Brain microvascular endothelial cell (primary cell): ENCODE measurements at regions not wholly inside any gene's neighbourhood (a gene's known extent, or its start where the extent isn't known, plus 50 kb on each side); places are given as distances from the start of the nearest gene placed in this dataset.

Experiments used
- DNase-seq: peaks from one replicate; pipeline ENCODE4 v3.0.0-alpha.2; 2020
- H3K27ac ChIP-seq: fragments of 250-450 bp; sonication (Bioruptor Pico); 2 replicates; pipeline ENCODE4 v1.5.1; 2020; ENCODE audit warnings: mild to moderate bottlenecking, moderate library complexity
- H3K27me3 ChIP-seq: fragments of 250-450 bp; sonication (Bioruptor Pico); replicated peaks from 2 replicates; pipeline ENCODE4 v1.5.1; 2020; ENCODE audit warnings: mild to moderate bottlenecking
- H3K36me3 ChIP-seq: fragments of 250-450 bp; sonication (Bioruptor Pico); replicated peaks from 2 replicates; pipeline ENCODE4 v1.5.1; 2020; ENCODE audit warnings: mild to moderate bottlenecking
- H3K4me3 ChIP-seq: 2 replicates; pipeline ENCODE4 v1.5.1; 2011; ENCODE audit warnings: low read depth, mild to moderate bottlenecking, control low read depth, low read length, moderate library complexity
- CTCF ChIP-seq: IDR thresholded peaks from 2 replicates; pipeline ENCODE4 v1.5.1; 2011; ENCODE audit warnings: low read depth, mild to moderate bottlenecking, moderate library complexity, low read length, control low read depth, inconsistent platforms; ENCODE audit errors: missing control alignments
- in situ Hi-C: cut with HindIII; loops from 2 replicates; pipeline ENCODE4 v1.10.0; 2017; ENCODE audit warnings: low sequenced_read_pairs, low pct_ligation_motif_present

DNA sequence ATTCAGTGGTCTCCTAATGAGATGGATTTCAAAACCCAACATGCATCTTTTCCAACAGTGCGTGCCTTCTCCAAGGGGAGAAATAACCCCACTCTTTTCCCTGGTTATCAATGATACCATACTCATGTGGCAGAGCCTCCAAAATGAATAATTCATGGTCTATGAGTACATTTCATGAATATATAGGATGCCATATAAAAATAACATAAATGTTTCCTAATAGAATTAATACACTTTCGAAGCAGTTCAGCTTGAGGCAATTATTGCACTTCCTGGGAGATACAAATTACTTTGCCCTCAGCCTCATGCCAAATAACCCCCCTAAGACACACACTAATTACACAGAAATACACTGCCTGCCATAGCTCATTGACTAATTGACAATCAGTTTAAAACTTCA is 318.6 kb downstream of the ZSWIM6 start:
- TF ChIP-seq CTCF = no peak
- DNase-seq = no peak
- no peak overlapping the region for H3K4me3 ChIP-seq
- no peaks in the 10 kb centered on the region for H3K27me3 ChIP-seq
- in situ Hi-C loops = no loop called here
- H3K27ac ChIP-seq = no peak overlapping the region
- no peaks in the 10 kb centered on the region for H3K36me3 ChIP-seq

- no peak overlapping the region for H3K4me3 ChIP-seq
- no peak for TF ChIP-seq CTCF
- no peaks in the 10 kb centered on the region for H3K27me3 ChIP-seq
- no peak for DNase-seq
- no peaks in the 10 kb centered on the region for H3K36me3 ChIP-seq
- in situ Hi-C loops = no loop called here
- no peak overlapping the region for H3K27ac ChIP-seq
Measured at GRCh38 chr5:61651195-61651594, 319.1 kb downstream of the ZSWIM6 start.

GRCh38 chr5:61652916-61653315 is 320.9 kb downstream of the ZSWIM6 start:
- H3K27me3 ChIP-seq = no peaks in the 10 kb centered on the region
- H3K27ac ChIP-seq = no peak overlapping the region
- DNase-seq = no peak
- H3K4me3 ChIP-seq = no peak overlapping the region
- TF ChIP-seq CTCF = no peak
- in situ Hi-C loops = no loop called here
- H3K36me3 ChIP-seq = no peaks in the 10 kb centered on the region

DNA sequence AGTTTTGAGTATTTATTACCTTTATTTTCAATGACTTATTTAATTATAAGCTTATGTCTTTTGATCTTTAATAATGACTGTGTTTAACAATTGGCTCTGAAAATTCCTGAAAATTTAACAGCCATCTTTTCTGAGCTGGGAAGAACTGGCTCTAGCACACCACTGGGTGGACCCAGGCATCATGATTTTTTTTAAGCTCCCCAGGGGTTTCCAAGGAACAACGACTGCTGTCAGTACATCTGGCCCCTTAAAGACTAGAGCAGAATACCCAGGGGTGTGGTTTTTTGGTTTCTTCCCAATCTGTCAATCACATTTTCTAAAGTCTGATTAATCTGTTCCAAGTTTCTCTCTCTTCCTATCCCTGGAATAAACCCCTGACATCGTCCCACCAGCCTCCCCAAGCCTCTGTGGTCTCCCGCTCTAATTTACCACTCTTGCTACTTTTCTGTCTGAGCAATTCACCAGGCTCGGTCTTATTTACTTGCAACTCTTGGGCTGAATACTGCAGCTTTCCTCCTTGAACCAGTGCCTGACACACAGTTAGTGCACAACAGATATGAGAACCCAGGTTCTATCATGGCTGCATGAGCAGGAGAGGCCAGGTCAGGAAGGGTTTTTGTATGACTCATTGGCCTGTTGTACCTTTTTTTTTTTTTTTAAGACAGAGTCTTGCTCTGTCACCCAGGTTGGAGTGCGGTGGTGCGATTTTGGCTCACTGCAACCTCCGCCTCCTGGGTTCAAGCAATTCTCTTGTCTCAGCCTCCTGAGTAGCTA is 321.9 kb downstream of the ZSWIM6 start:
- TF ChIP-seq CTCF = no peak
- no peaks in the 10 kb centered on the region for H3K36me3 ChIP-seq
- no peaks in the 10 kb centered on the region for H3K27me3 ChIP-seq
- H3K4me3 ChIP-seq = no peak overlapping the region
- in situ Hi-C loops = no loop called here
- no peak overlapping the region for H3K27ac ChIP-seq
- no peak for DNase-seq

DNA sequence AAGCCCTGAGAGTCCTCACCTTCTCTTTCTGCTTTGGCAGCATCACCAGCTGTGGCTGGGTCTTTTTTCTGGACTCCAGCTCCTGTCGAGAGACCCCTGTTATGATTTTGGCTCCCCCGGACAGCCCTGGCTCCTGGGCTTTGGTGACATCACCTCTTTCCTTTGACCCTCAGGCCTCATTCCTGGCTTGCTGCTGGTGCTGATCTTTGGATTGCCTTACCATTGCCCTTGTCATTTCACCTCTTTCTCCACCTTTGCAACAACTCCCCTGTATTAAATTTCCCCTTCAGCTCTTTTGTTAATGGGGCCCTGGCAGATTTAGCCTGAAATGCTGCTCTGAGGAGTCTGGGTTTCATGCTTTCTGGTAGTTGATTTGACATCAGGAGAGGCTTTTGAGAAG is 322.8 kb downstream of the ZSWIM6 start:
- in situ Hi-C loops = no loop called here
- Histone ChIP-seq H3K36me3 (no peaks in the 10 kb centered on the region), H3K27ac (no peak overlapping the region), H3K4me3 (no peak overlapping the region), H3K27me3 (no peaks in the 10 kb centered on the region)
- DNase-seq = no peak
- TF ChIP-seq CTCF = no peak

DNA sequence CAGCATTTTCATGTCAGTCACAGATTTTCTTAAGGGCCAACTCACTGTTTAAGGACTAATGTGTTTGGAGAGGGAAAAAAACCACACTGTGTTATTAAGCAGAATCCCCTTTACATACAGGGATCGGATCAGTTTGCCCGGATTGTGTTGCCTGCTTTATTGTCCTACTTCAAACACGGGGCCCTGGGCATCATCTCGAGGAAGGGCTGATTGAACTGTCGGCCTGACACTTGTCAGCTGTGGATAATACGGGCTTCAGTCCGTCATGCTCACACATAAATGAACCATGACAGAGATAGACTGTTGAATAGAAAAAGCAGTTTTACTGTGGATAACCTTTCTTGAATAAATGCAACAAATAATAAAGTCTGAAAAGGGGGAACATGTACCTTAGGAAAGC is 325.0 kb downstream of the ZSWIM6 start:
- Histone ChIP-seq H3K27ac (no peak overlapping the region), H3K4me3 (no peak overlapping the region), H3K27me3 (no peaks in the 10 kb centered on the region), H3K36me3 (no peaks in the 10 kb centered on the region)
- no peak for TF ChIP-seq CTCF
- in situ Hi-C loops = no loop called here
- DNase-seq = no peak
